Gastrocnemius medialis (tissue), 4 donors: ENCODE measurements at regions not wholly inside any gene's neighbourhood (a gene's known extent, or its start where the extent isn't known, plus 50 kb on each side); places are given as distances from the start of the nearest gene placed in this dataset.

Source experiments
- ATAC-seq, 2 donors: fragments of 150-250 bp; one replicate each; pipeline ENCODE4 v1.9.1; 2016
- DNase-seq, 2 donors: peaks; one replicate each; pipeline ENCODE4 v3.0.0-alpha.2; 2019
- H3K27ac ChIP-seq, 4 donors: fragments of 200-600 bp; sonication (generic); 1 replicate in 1 of 4; 2 replicates in 3 of 4; pipeline ENCODE4 v1.5.1; 2016 to 2018; ENCODE audit warnings: mild to moderate bottlenecking in 2 of 4, moderate library complexity in 1 of 4
- H3K27me3 ChIP-seq, 3 donors: fragments of 200-600 bp; sonication (generic) in 2 of 3; 1 replicate in 1 of 3; 2 replicates in 2 of 3; pipeline versions ENCODE4 v1.5.1 to v1.6.0; 2016 to 2019; ENCODE audit warnings: mild to moderate bottlenecking in 1 of 3, moderate library complexity in 1 of 3
- H3K36me3 ChIP-seq, 2 donors: fragments of 200-600 bp; sonication (generic) in 1 of 2; one replicate each; pipeline ENCODE4 v1.5.1; 2017 to 2018
- H3K4me1 ChIP-seq, 2 donors: fragments of 200-600 bp; sonication (generic) in 1 of 2; one replicate each; pipeline ENCODE4 v1.5.1; 2016 to 2017; ENCODE audit warnings: mild to moderate bottlenecking in 2 of 2
- H3K4me3 ChIP-seq, 4 donors: fragments of 200-600 bp; sonication (generic) in 3 of 4; 1 replicate in 1 of 4; 2 replicates in 3 of 4; pipeline ENCODE4 v1.5.1; 2016 to 2019; ENCODE audit warnings: mild to moderate bottlenecking in 2 of 4
- H3K9me3 ChIP-seq, 3 donors: fragments of 200-600 bp; sonication (generic) in 2 of 3; 1 replicate in 1 of 3; 2 replicates in 2 of 3; pipeline ENCODE4 v1.5.1; 2016 to 2019
- CTCF ChIP-seq, 5 experiments: fragments of 450-650 bp in 3 of 5; fragments of 200-600 bp in 2 of 5; sonication (generic) in 2 of 5; IDR thresholded peaks in 4 of 5; conservative IDR thresholded peaks in 1 of 5; 1 replicate in 4 of 5; 2 replicates in 1 of 5; pipeline ENCODE4 v1.5.1; 2016 to 2019; ENCODE audit warnings: antibody characterized with exemption in 5 of 5, mild to moderate bottlenecking in 3 of 5, moderate library complexity in 3 of 5
- POLR2A ChIP-seq, 2 donors: fragments of 450-650 bp; IDR thresholded peaks; one replicate each; pipeline ENCODE4 v1.6.1; 2017; ENCODE audit warnings: antibody characterized with exemption in 2 of 2, mild to moderate bottlenecking in 2 of 2, moderate library complexity in 2 of 2
- in situ Hi-C, 4 donors: fragments of 200-750 bp; cut with MboI; loops; one replicate each; pipeline versions ENCODE4 v1.15.0 to v1.8.0; 2017; ENCODE audit warnings: low sequenced_read_pairs in 4 of 4
- intact Hi-C: fragments of 100-400 bp; cut with DNase I; formaldehyde crosslinking; loops from one replicate; pipeline ENCODE4 v1.15.1; 2023; ENCODE audit warnings: low total_unique reads

GRCh38 chr2:139241286-139241685 is 461.1 kb upstream of the NXPH2 start:
- H3K36me3 ChIP-seq: no peaks in the 10 kb centered on the region
- no peaks in the 10 kb centered on the region for H3K4me1 ChIP-seq
- intact Hi-C loops (no loop called here), in situ Hi-C loops (no loop called here)
- no peak overlapping the region for H3K27ac ChIP-seq
- H3K4me3 ChIP-seq: no peak overlapping the region
- no peak for DNase-seq
- no peaks in the 10 kb centered on the region for H3K9me3 ChIP-seq
- TF ChIP-seq CTCF (IDR thresholded peaks at IDR 0.05 in 4 of 5, conservative IDR thresholded peaks at IDR 0.05 in 1 of 5): no peak
- no peak for TF ChIP-seq POLR2A (IDR thresholded peaks at IDR 0.05)
- H3K27me3 ChIP-seq: no peaks in the 10 kb centered on the region
- ATAC-seq: no peak

GRCh38 chr2:139237023-139237422 is 456.8 kb upstream of the NXPH2 start:
- no peaks in the 10 kb centered on the region for H3K4me1 ChIP-seq
- no peak for ATAC-seq
- in situ Hi-C loops: no loop called here
- H3K27ac ChIP-seq: no peak overlapping the region
- no peak for DNase-seq
- TF ChIP-seq POLR2A (IDR thresholded peaks at IDR 0.05): no peak
- TF ChIP-seq CTCF (IDR thresholded peaks at IDR 0.05 in 4 of 5, conservative IDR thresholded peaks at IDR 0.05 in 1 of 5): no peak
- no peaks in the 10 kb centered on the region for H3K9me3 ChIP-seq
- no peaks in the 10 kb centered on the region for H3K27me3 ChIP-seq
- no peaks in the 10 kb centered on the region for H3K36me3 ChIP-seq
- intact Hi-C loops: no loop called here
- H3K4me3 ChIP-seq: no peak overlapping the region

- in situ Hi-C loops (no loop called here), intact Hi-C loops (no loop called here)
- TF ChIP-seq POLR2A (IDR thresholded peaks at IDR 0.05) (no peak), CTCF (IDR thresholded peaks at IDR 0.05 in 4 of 5, conservative IDR thresholded peaks at IDR 0.05 in 1 of 5) (no peak)
- Histone ChIP-seq H3K4me3 (no peak overlapping the region), H3K27me3 (no peaks in the 10 kb centered on the region), H3K36me3 (no peaks in the 10 kb centered on the region), H3K9me3 (no peaks in the 10 kb centered on the region), H3K4me1 (no peaks in the 10 kb centered on the region), H3K27ac (no peak overlapping the region)
- ATAC-seq (no peak), DNase-seq (no peak)
These were observed 450.7 kb upstream of the NXPH2 start for GRCh38 chr2:139230881-139231280.

GRCh38 chr2:139228276-139228675 is 448.1 kb upstream of the NXPH2 start:
- Histone ChIP-seq H3K27ac (no peak overlapping the region), H3K9me3 (no peaks in the 10 kb centered on the region), H3K36me3 (no peaks in the 10 kb centered on the region), H3K4me1 (no peaks in the 10 kb centered on the region), H3K4me3 (no peak overlapping the region), H3K27me3 (no peaks in the 10 kb centered on the region)
- TF ChIP-seq CTCF (IDR thresholded peaks at IDR 0.05 in 4 of 5, conservative IDR thresholded peaks at IDR 0.05 in 1 of 5) (no peak), POLR2A (IDR thresholded peaks at IDR 0.05) (no peak)
- ATAC-seq: no peak
- in situ Hi-C loops: no loop called here
- no peak for DNase-seq
- intact Hi-C loops: no loop called here

- ATAC-seq (no peak), DNase-seq (no peak)
- Histone ChIP-seq H3K36me3 (no peaks in the 10 kb centered on the region), H3K27me3 (no peaks in the 10 kb centered on the region), H3K27ac (no peak overlapping the region), H3K9me3 (no peaks in the 10 kb centered on the region), H3K4me3 (no peak overlapping the region), H3K4me1 (no peaks in the 10 kb centered on the region)
- in situ Hi-C loops (no loop called here), intact Hi-C loops (no loop called here)
- no peak for TF ChIP-seq CTCF (IDR thresholded peaks at IDR 0.05 in 4 of 5, conservative IDR thresholded peaks at IDR 0.05 in 1 of 5)
- TF ChIP-seq POLR2A (IDR thresholded peaks at IDR 0.05): no peak
These were observed 445.8 kb upstream of the NXPH2 start for GRCh38 chr2:139225961-139226360.
